HL-60 (cell line): ENCODE measurements at regions not wholly inside any gene's neighbourhood (a gene's known extent, or its start where the extent isn't known, plus 50 kb on each side); places are given as distances from the start of the nearest gene placed in this dataset.

ENCODE experiments used
- CTCF ChIP-seq: IDR thresholded peaks from one replicate; pipeline ENCODE4 v1.5.1; 2011; ENCODE audit warnings: low read length, control low read depth, inconsistent platforms; ENCODE audit not compliant: insufficient read depth
- POLR2AphosphoS5 ChIP-seq: IDR thresholded peaks from 2 replicates; pipeline ENCODE4 v1.6.1; 2012; ENCODE audit warnings: low read depth

- TF ChIP-seq CTCF: no peak
- no peak for TF ChIP-seq POLR2AphosphoS5
Measured at GRCh38 chr6:140130074-140130473, 755.6 kb upstream of the CITED2 start.
